ENCODE measurements at regions not wholly inside any gene's neighbourhood (a gene's known extent, or its start where the extent isn't known, plus 50 kb on each side); places are given as distances from the start of the nearest gene placed in this dataset.
"Not testable (repeated sequence)": the region's sequence is repeated elsewhere in the genome, so short reads cannot be mapped to it uniquely, and the experiment has no call there.

DNA sequence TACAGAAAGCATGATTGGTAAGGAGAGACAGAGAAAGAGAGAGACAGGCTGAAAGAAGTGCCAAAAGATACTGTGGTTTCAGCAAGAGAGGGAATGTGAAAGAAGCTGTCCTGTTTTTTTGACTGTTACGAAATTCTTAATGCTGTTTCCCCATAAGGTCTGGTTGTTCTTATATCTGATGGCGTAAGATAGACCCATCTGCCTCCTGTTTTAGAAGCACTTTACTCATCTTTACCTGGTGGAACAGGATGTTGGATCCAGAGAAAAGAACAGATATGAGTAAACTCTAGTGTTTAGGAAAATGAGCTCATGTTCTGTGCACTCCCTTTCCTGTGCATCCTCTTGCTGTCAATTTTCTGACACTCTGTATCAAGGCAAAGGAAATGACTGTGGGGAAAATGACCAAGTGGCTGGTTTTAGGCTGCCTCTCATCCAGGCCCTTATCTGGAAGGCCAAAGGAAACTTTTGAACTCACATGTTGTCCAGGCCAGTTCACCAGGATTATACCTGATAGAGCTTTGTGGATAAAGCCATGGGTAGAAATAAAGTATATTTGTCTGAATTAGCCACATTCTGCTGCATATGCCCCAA, 311.7 kb upstream of the HTR2C start:
- DNase-seq: no peak

DNA sequence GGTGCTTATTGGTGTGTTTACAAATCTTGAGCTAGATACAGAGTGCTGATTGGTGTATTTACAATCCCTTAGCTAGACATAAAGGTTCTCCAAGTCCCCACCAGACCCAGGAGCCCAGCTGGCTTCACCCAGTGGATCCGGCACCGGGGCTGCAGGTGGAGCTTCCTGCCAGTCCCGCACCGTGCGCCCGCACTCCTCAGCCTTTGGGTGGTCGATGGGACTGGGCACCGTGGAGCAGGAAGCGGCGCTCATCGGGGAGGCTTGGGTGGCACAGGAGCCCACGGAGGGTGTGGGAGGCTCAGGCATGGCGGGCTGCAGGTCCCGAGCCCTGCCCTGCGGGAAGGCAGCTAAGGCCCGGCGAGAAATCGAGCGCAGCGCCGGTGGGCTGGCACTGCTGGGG, 313.5 kb upstream of the HTR2C start:
- DNase-seq: not testable (repeated sequence)

DNA sequence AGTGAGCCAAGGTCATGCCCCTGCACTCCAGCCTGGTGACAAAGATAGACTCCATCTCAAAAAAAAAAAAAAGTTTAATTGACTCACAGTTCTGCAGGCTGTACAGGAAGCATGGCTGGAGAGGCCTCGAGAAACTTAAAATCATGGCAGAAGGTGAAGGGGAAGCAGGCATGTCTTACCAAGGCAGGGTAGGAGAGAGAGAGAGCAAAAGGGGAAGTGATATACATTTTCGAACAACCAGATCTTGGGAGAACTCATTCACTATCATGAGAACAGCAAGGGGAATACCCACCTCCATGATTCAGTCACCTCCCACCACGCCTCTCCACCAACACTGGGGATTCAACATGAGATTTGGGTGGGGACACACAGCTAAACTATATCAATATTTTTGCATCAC, 315.2 kb upstream of the HTR2C start:
- no peak for DNase-seq

DNA sequence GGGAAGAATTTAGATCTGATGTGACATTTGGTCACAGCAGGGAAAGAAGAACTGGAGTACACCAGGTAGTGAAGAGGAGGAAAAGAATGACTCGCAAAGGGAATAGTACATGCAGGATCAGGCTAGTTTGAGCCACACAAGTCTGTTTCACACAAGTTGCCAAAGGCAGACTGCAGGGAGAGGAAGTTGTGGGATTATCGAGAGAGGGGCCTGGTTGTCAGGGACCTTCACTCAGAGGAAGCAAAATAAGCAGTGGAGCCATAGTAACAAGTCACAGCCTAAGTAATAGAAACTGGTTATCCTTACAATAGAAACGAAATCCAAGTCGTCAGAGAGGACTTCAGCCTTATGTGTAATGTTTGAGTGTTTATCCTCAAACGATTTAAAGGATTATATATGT, 316.7 kb upstream of the HTR2C start:
- no peak for DNase-seq

DNA sequence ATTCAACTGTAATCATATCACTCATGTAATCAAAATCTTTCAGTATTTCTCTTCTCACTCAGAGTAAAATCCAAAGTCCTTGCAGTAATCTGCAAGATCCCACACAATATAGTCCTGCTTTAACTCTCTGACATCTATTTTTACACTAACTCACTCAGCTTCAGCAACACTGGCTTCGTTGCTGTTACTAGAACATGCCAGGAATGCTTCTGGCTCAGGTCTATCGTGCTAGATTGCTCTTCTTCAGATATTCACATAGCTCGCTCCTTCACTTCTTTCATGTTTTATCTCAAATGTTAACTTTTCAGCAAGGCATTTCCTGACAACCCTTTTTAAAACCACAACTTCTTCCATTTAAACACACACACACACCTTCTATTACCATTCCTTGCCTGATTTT, 331.7 kb upstream of the HTR2C start:
- no peak for DNase-seq

DNA sequence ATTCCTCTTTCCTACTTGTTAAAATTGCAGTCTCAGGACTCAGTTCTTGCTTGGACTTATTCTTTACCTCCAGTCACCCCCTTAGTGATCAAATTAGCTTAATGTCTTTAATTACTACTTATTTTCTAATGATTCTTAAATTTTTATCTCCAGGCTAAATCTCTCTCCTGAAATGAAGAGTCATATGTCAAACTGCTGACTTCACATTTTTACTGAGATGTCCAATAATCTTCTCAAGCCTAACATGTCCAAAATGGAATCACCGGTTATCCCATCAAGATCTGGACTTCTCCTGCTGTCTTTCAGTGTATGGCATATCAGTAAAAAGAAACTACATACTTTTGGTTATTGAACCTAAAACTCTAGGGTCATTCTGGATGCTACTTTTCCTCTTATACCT, 332.3 kb upstream of the HTR2C start:
- no peak for DNase-seq

DNA sequence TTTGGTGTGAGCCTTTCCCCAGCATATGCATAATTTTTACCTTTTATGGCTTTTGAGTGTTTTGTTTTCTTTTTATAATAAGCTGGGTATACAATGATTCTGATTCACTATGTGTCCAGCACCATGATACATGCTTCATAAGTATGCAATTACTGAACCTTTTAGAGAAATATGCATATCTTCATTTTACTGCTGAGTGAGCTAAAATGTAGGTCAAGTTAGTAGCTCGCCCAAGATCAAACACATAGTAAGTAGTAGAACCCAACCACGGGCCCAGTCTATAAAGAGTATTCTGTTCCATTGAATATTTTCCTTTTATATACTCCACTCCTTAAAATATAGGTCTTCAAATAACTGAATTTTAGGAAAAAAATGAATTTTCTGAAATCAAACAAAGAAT, 362.4 kb upstream of the HTR2C start:
- no peak for DNase-seq

DNA sequence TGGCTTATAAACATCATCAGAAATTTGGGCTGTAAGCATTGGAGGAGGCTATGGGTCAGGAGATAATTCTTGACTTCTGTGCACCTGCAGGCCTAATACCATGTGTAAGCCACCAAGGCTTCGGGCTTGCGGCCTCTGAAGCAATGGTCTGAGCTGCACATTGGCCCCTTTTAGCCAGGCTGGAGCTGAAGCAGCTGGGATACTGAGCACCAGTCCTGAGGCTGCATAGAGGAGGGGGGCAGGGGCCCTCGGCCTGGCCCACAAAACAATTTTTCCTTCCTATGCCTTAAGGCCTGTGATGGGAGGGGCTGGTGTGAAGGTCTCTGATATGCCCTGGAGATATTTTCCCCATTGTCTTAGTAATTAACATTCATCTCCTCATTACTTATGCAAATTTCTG, 373.0 kb upstream of the HTR2C start:
- no peak for DNase-seq

DNA sequence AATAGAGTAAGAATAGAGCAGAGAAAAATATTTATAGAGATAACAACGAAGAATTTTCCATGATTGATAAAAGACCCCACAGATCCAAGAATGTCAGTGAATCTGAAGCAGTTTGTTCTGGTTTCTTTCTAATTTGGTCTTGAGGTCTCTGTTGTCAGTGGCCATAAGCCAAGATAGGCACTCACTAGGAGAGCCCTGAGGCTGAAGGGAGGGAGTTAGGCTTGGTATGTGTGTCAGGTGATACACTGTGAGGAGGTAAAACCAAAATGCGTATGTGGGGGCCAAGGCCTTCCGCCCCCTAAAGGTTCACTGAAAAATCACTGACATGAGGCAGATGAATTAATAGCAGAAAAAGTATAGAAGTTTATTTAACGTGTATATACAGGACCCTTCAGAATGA, 382.3 kb upstream of the HTR2C start:
- no peak for DNase-seq

DNA sequence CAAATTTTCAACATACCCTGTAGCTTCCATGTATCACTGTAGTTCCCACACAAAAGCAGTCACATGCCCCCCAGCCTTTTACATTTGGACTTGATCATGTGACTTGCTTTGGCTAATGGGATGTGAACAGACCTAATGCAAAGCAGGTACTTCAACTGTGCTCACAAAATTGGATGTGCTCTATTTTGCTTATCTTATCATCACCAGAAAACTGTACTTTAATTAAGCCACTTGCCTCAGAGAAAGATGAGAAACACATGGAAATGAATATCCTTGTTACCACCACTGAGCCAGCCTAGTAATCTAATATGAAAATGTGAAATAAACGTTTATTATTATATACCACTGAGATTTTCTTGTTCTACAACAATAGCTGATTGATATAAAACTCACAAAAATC, 402.7 kb upstream of the HTR2C start:
- no peak for DNase-seq

DNA sequence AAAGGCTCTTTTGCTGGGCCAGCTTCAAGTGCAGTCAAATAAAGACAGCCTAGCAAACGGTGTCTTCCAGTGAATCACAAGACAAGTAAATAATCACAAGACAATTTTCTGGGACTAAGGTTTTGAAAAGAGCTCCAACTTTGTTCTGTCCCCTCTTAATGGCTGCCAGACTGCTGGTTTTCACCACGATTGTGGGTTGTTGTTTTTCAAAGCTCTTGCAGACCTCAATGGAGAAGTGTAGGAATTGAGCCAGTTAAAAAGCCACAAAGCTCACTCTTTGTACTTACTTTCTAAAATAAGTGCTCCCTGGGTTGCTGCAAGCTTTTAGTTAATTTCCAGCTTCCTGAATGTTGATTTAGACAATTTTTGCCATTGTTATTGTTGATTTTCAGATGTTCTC, 405.8 kb upstream of the HTR2C start:
- no peak for DNase-seq

DNA sequence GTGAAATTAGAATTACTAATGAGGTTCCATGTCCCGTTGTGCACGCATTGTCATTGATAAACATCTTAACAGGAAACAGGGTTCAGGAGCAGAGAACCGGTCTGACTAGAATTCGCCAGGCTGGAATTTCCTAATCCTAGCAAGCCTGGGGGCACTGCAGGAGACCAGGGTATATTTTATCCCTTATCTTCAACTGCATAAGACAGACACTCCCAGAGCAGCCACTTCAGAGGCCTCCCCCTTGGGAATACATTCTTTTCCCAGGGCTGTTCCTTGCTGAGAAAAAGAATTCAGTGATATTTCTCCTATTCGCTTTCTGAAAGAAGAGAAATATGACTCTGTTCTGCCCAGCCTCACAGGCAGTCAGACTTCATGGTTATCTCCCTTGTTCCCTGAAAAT, 416.6 kb upstream of the HTR2C start:
- not testable (repeated sequence) for DNase-seq

DNA sequence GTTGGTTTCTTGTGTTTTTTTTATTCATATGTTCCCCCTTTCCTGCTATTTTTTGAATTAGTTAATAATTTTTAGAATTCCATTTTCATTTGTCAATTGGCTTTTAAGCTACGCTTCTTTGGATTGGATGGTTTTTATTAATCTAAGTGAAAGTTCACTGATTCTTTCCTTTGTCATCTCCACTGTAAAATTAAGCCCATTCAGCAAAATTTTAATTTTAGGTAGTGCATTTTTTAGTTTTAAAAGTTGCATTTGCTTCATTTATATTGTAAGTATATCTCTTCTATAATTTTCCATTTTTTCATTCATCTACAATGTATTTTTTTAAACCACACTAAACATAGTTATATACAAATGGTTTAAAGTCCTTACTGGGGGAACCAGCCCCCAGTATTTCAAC, 417.3 kb upstream of the HTR2C start:
- DNase-seq: no peak

DNA sequence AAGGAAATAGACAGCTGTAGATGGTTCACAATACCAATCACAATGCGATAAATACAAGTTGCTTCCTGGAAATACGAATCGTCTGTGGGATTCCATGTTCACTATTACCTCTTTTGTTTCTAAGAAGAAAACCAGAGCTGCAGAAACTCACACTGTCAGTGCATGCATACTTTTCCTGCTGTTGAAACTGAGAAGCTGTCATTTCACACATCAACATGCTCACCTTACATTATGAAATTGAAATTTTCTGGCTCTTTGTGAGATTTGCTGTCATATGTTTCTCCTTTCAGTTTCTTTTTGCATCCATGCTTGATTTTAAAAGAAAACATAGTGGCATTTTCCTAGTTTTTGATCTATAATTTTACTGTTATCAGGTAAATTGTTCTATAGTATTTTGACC, 418.3 kb upstream of the HTR2C start:
- no peak for DNase-seq

DNA sequence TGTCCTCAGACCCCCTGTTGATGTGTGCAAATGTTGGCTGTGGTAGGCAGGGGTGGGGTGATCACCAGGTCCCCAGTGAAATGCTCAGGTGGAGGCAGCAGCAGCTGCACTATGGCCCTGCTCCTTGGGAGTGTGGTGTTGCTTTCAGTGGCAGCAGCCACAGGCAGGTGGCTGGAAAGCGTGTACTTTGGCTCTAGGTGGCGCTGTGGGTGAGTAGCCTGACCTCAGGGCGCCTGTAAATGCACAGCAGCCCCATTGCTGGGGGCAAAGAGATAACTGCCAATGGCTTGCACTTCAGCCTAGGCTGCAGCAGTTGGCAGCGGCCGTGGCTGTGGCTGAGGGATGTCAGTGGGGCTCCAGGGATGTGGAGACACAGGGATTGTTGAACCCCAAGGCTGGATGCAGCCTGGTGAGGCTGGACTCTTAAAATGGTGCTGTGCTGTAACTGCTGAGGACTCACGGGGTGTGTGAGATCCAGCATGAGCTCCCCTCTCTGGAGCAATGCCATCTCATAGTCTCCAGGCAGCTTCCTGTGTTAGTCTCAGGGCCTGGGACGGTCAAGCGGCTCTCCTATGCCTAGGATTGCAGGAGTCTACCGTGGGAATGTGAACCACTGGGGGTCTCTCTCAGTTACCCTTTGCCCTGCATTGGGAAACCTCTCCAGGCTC, 421.7 kb upstream of the HTR2C start:
- no peak for DNase-seq

DNA sequence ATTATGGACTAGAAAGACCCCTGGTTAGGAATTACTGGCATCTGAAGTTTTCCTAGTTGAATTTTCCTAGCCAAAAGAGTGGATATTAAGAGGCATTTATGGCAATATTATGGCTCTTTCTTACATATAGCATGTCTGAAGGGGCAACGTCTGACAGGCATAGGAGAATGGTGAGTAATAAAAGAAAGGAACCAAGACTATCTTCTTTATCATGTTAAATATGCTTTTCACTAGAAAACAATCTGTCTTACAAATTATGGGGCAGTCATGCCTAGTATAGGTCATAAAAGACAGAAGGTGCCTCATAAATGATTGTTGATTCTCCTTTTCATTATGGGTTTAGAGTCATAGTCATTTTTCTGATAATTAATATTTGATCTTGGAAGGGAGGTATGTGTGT, 431.1 kb upstream of the HTR2C start:
- no peak for DNase-seq

DNA sequence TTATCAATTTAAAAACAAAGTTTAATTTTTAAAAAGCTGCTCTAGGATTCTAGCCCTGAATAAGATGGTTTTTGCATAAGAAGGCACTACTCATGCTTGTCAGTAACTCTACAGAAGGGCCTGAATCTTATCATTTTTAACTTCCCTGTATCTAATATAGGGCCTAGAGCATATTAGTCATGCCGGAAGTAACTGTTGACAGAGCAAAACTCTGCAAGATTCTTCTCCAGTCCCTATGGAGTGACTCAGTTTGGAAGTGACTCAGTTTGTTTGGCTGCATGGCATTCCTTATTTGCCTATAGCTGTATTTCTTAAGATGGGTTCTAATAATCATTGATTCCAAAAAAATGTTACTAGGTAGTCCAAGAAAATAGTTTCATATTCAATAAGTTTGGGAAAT, 431.8 kb upstream of the HTR2C start:
- no peak for DNase-seq

DNA sequence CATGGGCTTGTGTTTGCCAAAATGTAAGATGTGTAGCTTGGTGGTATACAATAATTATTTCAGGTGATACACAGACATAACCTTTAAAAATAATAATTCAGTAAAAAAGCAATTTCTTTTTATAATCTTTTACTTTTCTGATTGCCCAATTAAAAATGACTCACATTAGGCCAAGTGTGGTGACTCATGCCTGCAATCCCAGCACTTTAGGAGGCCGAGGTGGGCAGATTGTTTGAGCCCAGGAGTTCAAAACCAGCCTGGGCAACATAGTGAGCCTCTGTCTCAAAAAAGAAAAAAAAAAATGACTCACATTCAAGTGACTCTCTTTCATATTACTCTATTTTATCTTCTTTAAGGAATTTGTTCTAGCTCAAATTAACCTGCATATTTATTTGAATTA, 449.4 kb upstream of the HTR2C start:
- DNase-seq: no peak

DNA sequence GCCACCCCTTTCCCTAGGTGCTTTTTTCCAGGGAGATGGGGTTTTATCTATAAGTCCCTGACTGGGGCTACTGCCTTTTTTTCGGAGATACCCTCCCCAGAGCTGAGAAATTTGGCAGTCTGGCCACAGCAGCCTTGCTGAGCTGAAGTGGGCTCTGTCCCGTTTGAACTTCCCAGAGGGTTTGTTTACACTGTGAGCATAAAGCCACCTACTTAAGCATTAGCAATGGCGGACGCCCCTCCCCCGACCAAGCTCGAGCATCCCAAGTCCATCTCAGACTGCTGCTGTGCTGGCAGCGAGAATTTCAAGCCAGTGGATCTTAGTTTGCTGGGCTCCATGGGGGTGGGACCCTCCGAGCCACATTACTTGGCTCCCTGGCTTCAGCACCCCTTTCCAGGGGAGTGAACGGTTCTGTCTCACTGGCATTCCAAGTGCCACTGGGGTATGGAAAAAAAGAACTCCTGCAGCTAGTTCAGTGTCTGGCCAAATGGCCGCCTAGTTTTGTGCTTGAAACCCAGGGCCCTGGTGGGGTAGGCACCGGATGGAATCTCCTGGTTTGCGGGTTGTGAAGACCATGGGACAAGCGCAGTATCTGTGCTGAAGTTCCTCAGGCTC, 456.4 kb upstream of the HTR2C start:
- DNase-seq: no peak

DNA sequence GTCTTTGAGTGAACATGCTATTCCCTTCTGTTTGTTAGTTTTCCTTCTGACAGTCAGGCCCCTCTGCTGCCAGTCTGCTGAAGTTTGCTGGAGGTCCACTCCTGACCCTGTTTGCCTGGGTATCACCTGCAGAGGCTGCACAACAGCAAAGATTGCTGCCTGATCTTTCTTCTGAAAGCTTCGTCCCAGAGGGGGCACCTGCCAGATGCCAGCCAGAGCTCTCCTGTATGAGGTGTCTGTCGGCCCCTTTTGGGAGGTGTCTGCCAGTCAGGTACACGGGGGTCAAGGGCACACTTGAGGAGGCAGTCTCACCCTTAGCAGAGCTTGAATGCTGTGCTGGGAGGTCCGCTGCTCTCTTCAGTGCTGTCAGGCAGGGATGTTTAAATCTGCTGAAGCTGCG, 456.9 kb upstream of the HTR2C start:
- DNase-seq: no peak

DNA sequence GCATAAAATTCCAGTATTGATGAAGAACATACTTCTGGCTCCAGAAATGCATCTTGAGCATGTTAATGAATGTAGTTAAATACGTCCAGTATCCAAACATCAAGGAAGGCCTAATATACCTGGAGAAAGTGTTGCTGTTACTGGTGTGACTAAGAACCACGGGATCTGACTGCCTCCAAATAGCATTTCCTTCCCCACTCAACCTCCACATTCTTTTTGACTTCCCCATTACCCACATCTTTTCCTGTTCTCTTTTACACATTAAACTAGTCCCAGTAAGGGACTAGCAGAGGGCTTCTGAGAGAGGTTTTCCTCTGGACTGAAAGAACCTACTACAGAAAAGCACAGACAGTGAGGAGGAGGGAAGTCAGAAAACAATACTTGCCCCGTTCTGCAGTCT, 482.8 kb upstream of the HTR2C start:
- no peak for DNase-seq

DNA sequence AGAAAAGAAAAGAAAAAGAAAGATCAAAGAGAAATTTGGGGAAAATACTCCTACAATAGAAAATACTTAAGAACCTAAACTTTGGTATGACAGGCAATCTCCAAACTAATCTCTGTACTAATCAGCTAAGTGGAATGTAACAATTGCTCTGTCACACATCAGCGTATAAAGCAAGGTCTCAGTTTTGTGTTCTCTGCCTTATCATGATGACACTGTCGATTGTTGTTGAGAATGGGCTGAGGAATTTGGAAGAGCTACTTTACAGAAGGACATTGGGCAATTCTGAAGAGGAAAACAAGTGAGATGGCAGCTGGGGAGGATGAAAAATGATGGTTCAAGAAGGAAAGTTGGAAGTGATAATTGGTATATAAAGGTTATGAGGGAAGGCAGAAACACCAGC, 486.0 kb upstream of the HTR2C start:
- no peak for DNase-seq

DNA sequence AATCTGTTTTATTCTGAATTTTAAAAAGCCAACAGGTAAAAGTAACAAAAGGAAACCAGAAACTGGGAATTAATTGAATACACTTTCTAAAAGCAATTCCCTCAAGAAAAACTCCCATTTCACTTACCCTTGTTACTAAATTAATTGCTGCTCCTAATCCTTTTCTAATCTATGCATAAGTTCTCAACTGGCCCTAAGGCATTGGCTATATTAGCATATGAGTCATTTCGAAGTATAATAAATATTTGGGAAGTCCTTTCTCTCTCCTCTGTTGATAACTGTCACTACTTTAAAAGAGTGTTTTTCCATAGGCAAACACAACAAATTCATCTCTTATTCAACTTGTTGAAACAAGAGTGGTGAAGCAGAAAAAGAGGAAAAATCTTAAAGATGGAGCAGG, 486.5 kb upstream of the HTR2C start:
- DNase-seq: no peak

DNA sequence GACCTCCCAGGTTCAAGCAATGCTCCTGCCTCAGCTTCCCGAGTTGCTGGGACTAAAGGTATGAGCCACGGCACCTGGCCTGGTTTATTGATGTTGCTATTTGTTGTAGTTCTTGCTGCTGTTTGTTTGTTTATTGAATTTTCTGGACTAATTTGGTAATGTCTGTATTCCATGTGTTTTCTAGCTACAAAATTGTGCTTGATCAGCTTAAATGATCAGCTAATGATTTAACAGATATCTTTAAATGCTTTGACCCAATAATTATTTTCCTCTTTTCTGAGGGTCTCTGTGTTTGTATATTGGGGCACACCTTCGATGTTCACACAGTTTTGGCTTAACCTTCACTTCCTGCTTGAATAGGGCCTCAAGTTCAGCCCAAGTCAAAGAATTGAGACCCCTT, 488.1 kb upstream of the HTR2C start:
- no peak for DNase-seq

DNA sequence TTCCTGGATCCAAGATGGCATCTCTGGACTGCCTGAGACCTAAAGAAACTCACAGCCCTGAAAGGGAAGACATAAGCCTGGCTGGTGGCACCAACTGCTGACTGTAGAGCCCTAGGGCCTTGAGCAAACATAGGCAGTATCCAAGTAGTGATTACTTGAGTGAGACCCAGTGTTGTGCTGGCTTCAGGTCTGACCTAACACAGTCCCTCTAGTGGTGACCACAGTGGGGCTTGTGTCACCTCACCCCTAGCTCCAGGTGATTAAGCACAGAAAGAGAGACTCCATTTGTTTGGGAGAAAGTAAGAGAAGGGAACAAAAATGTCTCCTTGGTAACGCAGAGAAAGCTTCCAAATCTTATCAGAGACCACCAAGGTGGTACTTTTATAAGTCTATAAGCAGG, 496.3 kb upstream of the HTR2C start:
- no peak for DNase-seq
